Upper lobe of right lung (tissue), 1 donor: ENCODE measurements at regions not wholly inside any gene's neighbourhood (a gene's known extent, or its start where the extent isn't known, plus 50 kb on each side); places are given as distances from the start of the nearest gene placed in this dataset.
"Not testable (repeated sequence)": the region's sequence is repeated elsewhere in the genome, so short reads cannot be mapped to it uniquely, and the experiment has no call there.

Source experiments
- ATAC-seq: fragments of 200-7000 bp; cut with Tn5 transposase; one replicate; pipeline ENCODE4 v1.9.1; 2020; ENCODE audit warnings: mild to moderate bottlenecking, moderate library complexity
- DNase-seq: peaks from one replicate; pipeline ENCODE4 v3.0.0-alpha.2; 2020
- H3K27ac ChIP-seq: fragments of 200-600 bp; one replicate; pipeline ENCODE4 v1.8.0; 2022
- H3K27me3 ChIP-seq: fragments of 200-600 bp; one replicate; pipeline ENCODE4 v1.8.0; 2022; ENCODE audit warnings: mild to moderate bottlenecking
- H3K36me3 ChIP-seq: fragments of 200-600 bp; one replicate; pipeline ENCODE4 v1.8.0; 2022
- H3K4me1 ChIP-seq: fragments of 200-600 bp; one replicate; pipeline ENCODE4 v1.8.0; 2022
- H3K4me3 ChIP-seq: fragments of 200-600 bp; one replicate; pipeline ENCODE4 v1.8.0; 2022; ENCODE audit warnings: mild to moderate bottlenecking
- H3K9me3 ChIP-seq: fragments of 200-600 bp; one replicate; pipeline ENCODE4 v1.8.0; 2022
- CTCF ChIP-seq: fragments of 200-600 bp; IDR thresholded peaks from one replicate; pipeline ENCODE4 v1.8.0; 2022; ENCODE audit warnings: antibody characterized with exemption
- intact Hi-C: fragments of 100-400 bp; cut with DNase I; formaldehyde crosslinking; loops from one replicate; pipeline ENCODE4 v1.11.0; 2022
- donor health status: DM: no; HTN: yes; CAD: no; lungs with severe emphysema.

- H3K27ac ChIP-seq, result no peak overlapping the region
- H3K4me3 ChIP-seq, result no peak overlapping the region
- no peak for TF ChIP-seq CTCF
- DNase-seq, result no peak
- H3K4me1 ChIP-seq, result no peaks in the 10 kb centered on the region
- H3K27me3 ChIP-seq, result no peaks in the 10 kb centered on the region
- no peaks in the 10 kb centered on the region for H3K36me3 ChIP-seq
- intact Hi-C loops, result no loop called here
- ATAC-seq, result no peak
- H3K9me3 ChIP-seq, result no peaks in the 10 kb centered on the region
Measured at GRCh38 chr13:62781866-62782265, 1366.2 kb upstream of the PCDH20 start.

GRCh38 chr13:62779161-62779560 lies 1363.5 kb upstream of the PCDH20 start:
- Histone ChIP-seq H3K9me3 (no peaks in the 10 kb centered on the region), H3K36me3 (no peaks in the 10 kb centered on the region), H3K27me3 (no peaks in the 10 kb centered on the region), H3K4me1 (no peaks in the 10 kb centered on the region), H3K27ac (no peak overlapping the region), H3K4me3 (no peak overlapping the region)
- intact Hi-C loops, result no loop called here
- DNase-seq (no peak), ATAC-seq (no peak)
- TF ChIP-seq CTCF, result no peak

GRCh38 chr13:62767473-62767872 lies 1351.8 kb upstream of the PCDH20 start:
- DNase-seq (no peak), ATAC-seq (no peak)
- intact Hi-C loops, result no loop called here
- no peaks in the 10 kb centered on the region for H3K4me1 ChIP-seq
- no peak overlapping the region for H3K27ac ChIP-seq
- no peak for TF ChIP-seq CTCF
- no peak overlapping the region for H3K4me3 ChIP-seq
- no peaks in the 10 kb centered on the region for H3K27me3 ChIP-seq
- no peaks in the 10 kb centered on the region for H3K9me3 ChIP-seq
- H3K36me3 ChIP-seq, result no peaks in the 10 kb centered on the region

- Histone ChIP-seq H3K36me3 (no peaks in the 10 kb centered on the region), H3K27me3 (no peaks in the 10 kb centered on the region), H3K9me3 (no peaks in the 10 kb centered on the region), H3K27ac (no peak overlapping the region), H3K4me1 (no peaks in the 10 kb centered on the region), H3K4me3 (no peak overlapping the region)
- TF ChIP-seq CTCF, result no peak
- DNase-seq, result no peak
- intact Hi-C loops, result no loop called here
- ATAC-seq, result no peak
Measured at GRCh38 chr13:62760724-62761123, 1345.1 kb upstream of the PCDH20 start.

GRCh38 chr13:62747629-62748028 lies 1332.0 kb upstream of the PCDH20 start:
- TF ChIP-seq CTCF, result no peak
- Histone ChIP-seq H3K36me3 (no peaks in the 10 kb centered on the region), H3K4me3 (no peak overlapping the region), H3K27ac (no peak overlapping the region), H3K4me1 (no peaks in the 10 kb centered on the region), H3K27me3 (no peaks in the 10 kb centered on the region), H3K9me3 (no peaks in the 10 kb centered on the region)
- ATAC-seq, result no peak
- DNase-seq, result no peak
- intact Hi-C loops, result no loop called here

GRCh38 chr13:62747152-62747551 lies 1331.5 kb upstream of the PCDH20 start:
- H3K36me3 ChIP-seq, result no peaks in the 10 kb centered on the region
- H3K9me3 ChIP-seq, result no peaks in the 10 kb centered on the region
- DNase-seq (no peak), ATAC-seq (no peak)
- H3K27ac ChIP-seq, result no peak overlapping the region
- no peaks in the 10 kb centered on the region for H3K27me3 ChIP-seq
- TF ChIP-seq CTCF, result no peak
- H3K4me1 ChIP-seq, result no peaks in the 10 kb centered on the region
- intact Hi-C loops, result no loop called here
- H3K4me3 ChIP-seq, result no peak overlapping the region

- H3K27me3 ChIP-seq, DNase-seq, H3K9me3 ChIP-seq, H3K27ac ChIP-seq, H3K36me3 ChIP-seq, ATAC-seq, H3K4me1 ChIP-seq, intact Hi-C loops, H3K4me3 ChIP-seq: not testable (repeated sequence)
Measured at GRCh38 chr13:62729746-62730145, 1314.1 kb upstream of the PCDH20 start.
